MM.1S (cell line): ENCODE measurements at regions not wholly inside any gene's neighbourhood (a gene's known extent, or its start where the extent isn't known, plus 50 kb on each side); places are given as distances from the start of the nearest gene placed in this dataset.

Source experiments
- DNase-seq: peaks from one replicate; pipeline ENCODE4 v3.0.0-alpha.2; 2015
- H2AFZ ChIP-seq: fragments of 300-600 bp; sonication (generic); 2 replicates; pipeline ENCODE4 v1.6.0; 2016; ENCODE audit warnings: antibody characterized with exemption, low read length
- H3F3A ChIP-seq: fragments of 300-600 bp; sonication (generic); 2 replicates; pipeline ENCODE4 v1.6.1; 2016; ENCODE audit warnings: mild to moderate bottlenecking, antibody characterized with exemption, low read length, moderate library complexity, mixed read lengths; ENCODE audit not compliant: insufficient read depth
- H3K27ac ChIP-seq: fragments of 300-600 bp; sonication (generic); 2 replicates; pipeline ENCODE4 v1.5.1; 2016; ENCODE audit warnings: mild to moderate bottlenecking, low read length
- H3K27me3 ChIP-seq: fragments of 300-600 bp; sonication (generic); replicated peaks from 2 replicates; pipeline ENCODE4 v1.6.0; 2016; ENCODE audit warnings: low read length; ENCODE audit not compliant: insufficient read depth
- H3K36me3 ChIP-seq: fragments of 300-600 bp; sonication (generic); replicated peaks from 2 replicates; pipeline ENCODE4 v1.6.1; 2016; ENCODE audit warnings: mild to moderate bottlenecking, low read length, mixed read lengths; ENCODE audit not compliant: insufficient read depth
- H3K4me1 ChIP-seq: fragments of 300-600 bp; sonication (generic); 2 replicates; pipeline ENCODE4 v1.6.1; 2016; ENCODE audit warnings: low read length, mixed read lengths
- H3K4me2 ChIP-seq: fragments of 300-600 bp; sonication (generic); 2 replicates; pipeline ENCODE4 v1.6.0; 2016; ENCODE audit warnings: low read depth, low read length
- H3K4me3 ChIP-seq: fragments of 300-600 bp; sonication (generic); 2 replicates; pipeline ENCODE4 v1.5.1; 2016; ENCODE audit warnings: low read length, mixed read lengths
- H3K79me2 ChIP-seq: fragments of 300-600 bp; sonication (generic); 2 replicates; pipeline ENCODE4 v1.6.1; 2016; ENCODE audit warnings: mixed run types, low read length, mixed read lengths
- H3K9ac ChIP-seq: fragments of 300-600 bp; sonication (generic); 2 replicates; pipeline ENCODE4 v1.6.1; 2016; ENCODE audit warnings: low read length, mixed read lengths
- H3K9me2 ChIP-seq: fragments of 300-600 bp; sonication (generic); replicated peaks from 2 replicates; pipeline ENCODE4 v1.6.1; 2016; ENCODE audit warnings: mild to moderate bottlenecking, low read length, mixed read lengths; ENCODE audit not compliant: insufficient read depth
- H3K9me3 ChIP-seq: fragments of 300-600 bp; sonication (generic); replicated peaks from 2 replicates; pipeline ENCODE4 v1.6.1; 2016; ENCODE audit warnings: mild to moderate bottlenecking, low read length, mixed read lengths; ENCODE audit not compliant: insufficient read depth
- H4K20me1 ChIP-seq: fragments of 300-600 bp; sonication (generic); 2 replicates; pipeline ENCODE4 v1.6.1; 2016; ENCODE audit warnings: mild to moderate bottlenecking, low read length, moderate library complexity, mixed read lengths; ENCODE audit not compliant: insufficient read depth
- CTCF ChIP-seq: fragments of 300-600 bp; sonication (generic); IDR thresholded peaks from 2 replicates; pipeline ENCODE4 v1.5.1; 2016; ENCODE audit warnings: antibody characterized with exemption, low read length, mixed read lengths
- EZH2 ChIP-seq: fragments of 300-600 bp; sonication (generic); optimal IDR thresholded peaks from 2 replicates; pipeline ENCODE3; 2017; ENCODE audit warnings: low read depth, mild to moderate bottlenecking, antibody characterized with exemption, low read length, mixed read lengths
- EZH2phosphoT487 ChIP-seq: fragments of 300-600 bp; sonication (generic); IDR thresholded peaks from 2 replicates; pipeline ENCODE4 v1.6.1; 2018; ENCODE audit warnings: antibody characterized with exemption, low read length

DNA sequence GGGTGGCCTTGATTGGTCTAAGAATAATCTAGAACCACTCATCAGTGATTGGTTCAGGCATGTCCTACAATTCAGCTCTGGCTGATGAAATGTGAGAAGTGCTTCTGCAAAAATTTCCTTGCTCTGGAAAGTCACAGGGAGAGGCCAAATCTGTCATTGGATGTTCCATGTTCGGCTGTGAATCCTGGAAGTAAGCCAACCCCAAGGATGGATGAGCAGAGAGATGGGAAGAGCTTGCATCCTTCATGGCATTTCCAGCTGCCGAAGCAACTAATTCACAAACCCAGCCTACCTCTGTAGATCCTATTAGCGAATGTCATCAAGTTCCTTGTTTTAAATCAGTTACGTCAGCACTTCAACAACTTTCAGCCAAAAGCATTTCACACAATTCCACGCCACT lies 187.2 kb upstream of the SOX4 start:
- TF ChIP-seq CTCF (no peak), EZH2 (no peak), EZH2phosphoT487 (no peak)
- no peak overlapping the region for H3K27ac ChIP-seq
- H3F3A ChIP-seq, result no peaks in the 10 kb centered on the region
- DNase-seq, result no peak
- no peaks in the 10 kb centered on the region for H3K79me2 ChIP-seq
- H3K9me2 ChIP-seq, result no peaks in the 10 kb centered on the region
- H2AFZ ChIP-seq, result no peak overlapping the region
- no peak overlapping the region for H3K4me3 ChIP-seq
- no peaks in the 10 kb centered on the region for H3K4me1 ChIP-seq
- no peaks in the 10 kb centered on the region for H3K9me3 ChIP-seq
- H3K27me3 ChIP-seq, result no peaks in the 10 kb centered on the region
- H3K4me2 ChIP-seq, result no peak overlapping the region
- no peaks in the 10 kb centered on the region for H4K20me1 ChIP-seq
- no peak overlapping the region for H3K9ac ChIP-seq
- H3K36me3 ChIP-seq, result no peaks in the 10 kb centered on the region

- no peaks in the 10 kb centered on the region for H3K79me2 ChIP-seq
- no peak overlapping the region for H2AFZ ChIP-seq
Observed at GRCh38 chr6:21409231-21409630, 184.3 kb upstream of the SOX4 start.

DNA sequence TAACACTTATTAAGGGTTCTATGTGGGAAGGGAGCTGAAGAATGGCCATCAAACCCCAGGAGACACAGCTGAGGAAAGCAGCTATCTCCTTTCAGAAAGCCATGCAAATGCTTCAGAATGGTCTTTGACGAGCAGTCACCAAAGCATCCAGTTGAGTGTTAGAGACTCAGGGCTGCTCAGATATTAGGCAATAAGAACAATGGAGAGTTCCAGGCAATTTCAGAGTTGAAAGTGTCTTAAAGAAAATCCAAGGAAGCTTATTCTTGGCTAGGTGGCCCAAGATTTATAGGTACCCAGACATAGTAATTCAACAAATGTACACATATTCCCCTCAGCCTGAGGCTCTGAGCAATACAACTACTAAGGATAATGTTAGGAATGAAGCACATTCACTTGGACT lies 180.1 kb upstream of the SOX4 start:
- no peaks in the 10 kb centered on the region for H3K36me3 ChIP-seq

More at GRCh38 chr6:21409231-21409630, 184.3 kb upstream of the SOX4 start:
- H3K27me3 ChIP-seq, result no peaks in the 10 kb centered on the region
- H3K36me3 ChIP-seq, result no peaks in the 10 kb centered on the region
- no peak overlapping the region for H3K27ac ChIP-seq
- no peaks in the 10 kb centered on the region for H3F3A ChIP-seq
- no peaks in the 10 kb centered on the region for H3K4me1 ChIP-seq
- no peak overlapping the region for H3K4me2 ChIP-seq
- H3K4me3 ChIP-seq, result no peak overlapping the region
- DNase-seq, result no peak
- H3K9me2 ChIP-seq, result no peaks in the 10 kb centered on the region
- TF ChIP-seq CTCF (no peak), EZH2phosphoT487 (no peak), EZH2 (no peak)
- H3K9me3 ChIP-seq, result no peaks in the 10 kb centered on the region
- H3K9ac ChIP-seq, result no peak overlapping the region
- no peaks in the 10 kb centered on the region for H4K20me1 ChIP-seq

More for the DNA sequence above, 180.1 kb upstream of the SOX4 start:
- H3K4me1 ChIP-seq, result no peaks in the 10 kb centered on the region
- no peaks in the 10 kb centered on the region for H3K9me3 ChIP-seq
- no peak overlapping the region for H2AFZ ChIP-seq
- no peak overlapping the region for H3K9ac ChIP-seq
- TF ChIP-seq EZH2, result no peak
- no peak for TF ChIP-seq EZH2phosphoT487
- no peak for TF ChIP-seq CTCF
- H3K27me3 ChIP-seq, result no peaks in the 10 kb centered on the region
- no peak for DNase-seq
- H3F3A ChIP-seq, result no peaks in the 10 kb centered on the region
- H3K4me2 ChIP-seq, result no peak overlapping the region
- no peaks in the 10 kb centered on the region for H3K9me2 ChIP-seq
- no peak overlapping the region for H3K27ac ChIP-seq
- no peaks in the 10 kb centered on the region for H4K20me1 ChIP-seq
- H3K4me3 ChIP-seq, result no peak overlapping the region
- no peaks in the 10 kb centered on the region for H3K79me2 ChIP-seq
